NCI-H82 (cell line): ENCODE measurements at regions not wholly inside any gene's neighbourhood (a gene's known extent, or its start where the extent isn't known, plus 50 kb on each side); places are given as distances from the start of the nearest gene placed in this dataset.

ENCODE experiments used
- DNase-seq: peaks from one replicate; lab custom pipeline; 2025; lab: John Stamatoyannopoulos, UW

GRCh38 chr14:54090274-54090673 is 133.6 kb upstream of the BMP4 start:
- DNase-seq = no peak

- DNase-seq = no peak
These were observed 138.1 kb upstream of the BMP4 start for GRCh38 chr14:54094765-54095164.

GRCh38 chr14:54098536-54098935 is 141.9 kb upstream of the BMP4 start:
- DNase-seq = no peak

- no peak for DNase-seq
These were observed 145.4 kb upstream of the BMP4 start for GRCh38 chr14:54102051-54102456.

GRCh38 chr14:54102530-54102929 is 145.9 kb upstream of the BMP4 start:
- DNase-seq = no peak

- DNase-seq = no peak
These were observed 148.0 kb upstream of the BMP4 start for GRCh38 chr14:54104601-54105145.

GRCh38 chr14:54105406-54105805 is 148.8 kb upstream of the BMP4 start:
- DNase-seq = no peak

GRCh38 chr14:54105898-54106297 is 149.3 kb upstream of the BMP4 start:
- DNase-seq = no peak

GRCh38 chr14:54106661-54107377 is 150.2 kb upstream of the BMP4 start:
- DNase-seq = no peak

- no peak for DNase-seq
These were observed 152.2 kb upstream of the BMP4 start for GRCh38 chr14:54108481-54109471.

- no peak for DNase-seq
These were observed 153.0 kb upstream of the BMP4 start for GRCh38 chr14:54109521-54110120.

GRCh38 chr14:54114941-54115340 is 158.3 kb upstream of the BMP4 start:
- DNase-seq = no peak

- DNase-seq = no peak
These were observed 159.7 kb upstream of the BMP4 start for GRCh38 chr14:54116198-54116885.

GRCh38 chr14:54116972-54117371 is 160.3 kb upstream of the BMP4 start:
- no peak for DNase-seq

- DNase-seq = no peak
These were observed 160.8 kb upstream of the BMP4 start for GRCh38 chr14:54117396-54117795.

- no peak for DNase-seq
These were observed 161.3 kb upstream of the BMP4 start for GRCh38 chr14:54117924-54118323.

GRCh38 chr14:54120260-54120659 is 163.6 kb upstream of the BMP4 start:
- no peak for DNase-seq

- DNase-seq = no peak
These were observed 164.9 kb upstream of the BMP4 start for GRCh38 chr14:54121466-54122027.

- DNase-seq = peak; percentile 16
These were observed 167.2 kb upstream of the BMP4 start for GRCh38 chr14:54123841-54124240.

GRCh38 chr14:54125109-54125508 is 168.5 kb upstream of the BMP4 start:
- no peak for DNase-seq

GRCh38 chr14:54126947-54127346 is 170.3 kb upstream of the BMP4 start:
- DNase-seq = no peak
